Fibroblast of lung (primary cell): ENCODE measurements at regions not wholly inside any gene's neighbourhood (a gene's known extent, or its start where the extent isn't known, plus 50 kb on each side); places are given as distances from the start of the nearest gene placed in this dataset.

Source experiments
- EZH2 ChIP-seq: IDR thresholded peaks from 2 replicates; pipeline ENCODE4 v1.5.1; 2012; ENCODE audit warnings: low read length, control low read depth, mild to moderate bottlenecking; ENCODE audit errors: missing control alignments
- TF ChIP-seq, protein P1 (sequence below), 2 donors: IDR thresholded peaks in 1 of 2; conservative IDR thresholded peaks in 1 of 2; 1 replicate in 1 of 2; 2 replicates in 1 of 2; pipeline ENCODE4 v1.5.1; 2011 to 2012; ENCODE audit warnings: low read length in 2 of 2, control low read depth in 1 of 2, inconsistent platforms in 1 of 2, low read depth in 1 of 2, mild to moderate bottlenecking in 1 of 2

DNA sequence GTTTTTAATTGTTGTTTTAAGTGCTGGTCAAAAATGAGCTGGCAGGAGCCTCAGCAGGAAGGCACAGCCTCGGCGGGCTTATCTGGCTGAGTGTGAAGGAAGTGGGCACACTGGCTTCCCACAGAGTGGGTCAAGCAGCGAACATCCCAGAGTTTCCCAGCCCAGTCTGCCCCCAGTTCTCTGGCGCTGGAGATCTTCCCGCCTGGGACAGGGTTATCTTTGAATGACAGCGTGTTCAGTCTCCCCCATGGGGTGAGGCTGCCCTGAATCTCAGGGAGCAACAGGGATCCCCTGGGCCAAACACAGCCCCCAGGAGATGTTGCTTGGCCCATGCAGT, 122.2 kb upstream of the PTPN1 start:
- TF ChIP-seq, protein P1, sequence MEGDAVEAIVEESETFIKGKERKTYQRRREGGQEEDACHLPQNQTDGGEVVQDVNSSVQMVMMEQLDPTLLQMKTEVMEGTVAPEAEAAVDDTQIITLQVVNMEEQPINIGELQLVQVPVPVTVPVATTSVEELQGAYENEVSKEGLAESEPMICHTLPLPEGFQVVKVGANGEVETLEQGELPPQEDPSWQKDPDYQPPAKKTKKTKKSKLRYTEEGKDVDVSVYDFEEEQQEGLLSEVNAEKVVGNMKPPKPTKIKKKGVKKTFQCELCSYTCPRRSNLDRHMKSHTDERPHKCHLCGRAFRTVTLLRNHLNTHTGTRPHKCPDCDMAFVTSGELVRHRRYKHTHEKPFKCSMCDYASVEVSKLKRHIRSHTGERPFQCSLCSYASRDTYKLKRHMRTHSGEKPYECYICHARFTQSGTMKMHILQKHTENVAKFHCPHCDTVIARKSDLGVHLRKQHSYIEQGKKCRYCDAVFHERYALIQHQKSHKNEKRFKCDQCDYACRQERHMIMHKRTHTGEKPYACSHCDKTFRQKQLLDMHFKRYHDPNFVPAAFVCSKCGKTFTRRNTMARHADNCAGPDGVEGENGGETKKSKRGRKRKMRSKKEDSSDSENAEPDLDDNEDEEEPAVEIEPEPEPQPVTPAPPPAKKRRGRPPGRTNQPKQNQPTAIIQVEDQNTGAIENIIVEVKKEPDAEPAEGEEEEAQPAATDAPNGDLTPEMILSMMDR (conservative IDR thresholded peaks at IDR 0.05 in 1 of 2, IDR thresholded peaks at IDR 0.05 in 1 of 2; ENCODE audit: low read depth in 1 of 2, low read length in 2 of 2): no peak
- no peak for TF ChIP-seq EZH2
